Natural killer cell treated with Interleukin-12 subunit alpha and Interleukin-12 subunit beta and Interleukin-15 and Interleukin-18, amount 100 ng/mL, for 72 hours (primary cell): ENCODE measurements at regions not wholly inside any gene's neighbourhood (a gene's known extent, or its start where the extent isn't known, plus 50 kb on each side); places are given as distances from the start of the nearest gene placed in this dataset.
"Not testable (repeated sequence)": the region's sequence is repeated elsewhere in the genome, so short reads cannot be mapped to it uniquely, and the experiment has no call there.

Experiments
- ATAC-seq, 2 donors: fragments of 150-1000 bp; cut with Tn5 transposase in 1 of 2; sonication (Bioruptor Pico), chemical (Tn5 transposase) in 1 of 2; 2 replicates each; pipeline ENCODE4 v1.10.0; 2021
- DNase-seq: peaks from one replicate; pipeline ENCODE4 v3.0.0; 2022; ENCODE audit warnings: low spot score
- H3K27ac Mint-ChIP-seq, 2 donors: 1 replicate in 1 of 2; 2 replicates in 1 of 2; pipeline ENCODE4 v1.8.0; 2022; ENCODE audit warnings: mixed read lengths in 2 of 2, mild to moderate bottlenecking in 1 of 2, moderate library complexity in 1 of 2
- H3K27me3 Mint-ChIP-seq, 2 donors: 1 replicate in 1 of 2; 2 replicates in 1 of 2; pipeline ENCODE4 v1.8.0; 2022; ENCODE audit warnings: mixed read lengths in 2 of 2
- H3K36me3 Mint-ChIP-seq: one replicate; pipeline ENCODE4 v1.8.0; 2022; ENCODE audit warnings: mixed read lengths
- H3K4me1 Mint-ChIP-seq, 2 donors: 1 replicate in 1 of 2; 2 replicates in 1 of 2; pipeline ENCODE4 v1.8.0; 2022; ENCODE audit warnings: low read depth in 2 of 2, mixed read lengths in 2 of 2, mild to moderate bottlenecking in 1 of 2
- H3K4me3 Mint-ChIP-seq: one replicate; pipeline ENCODE4 v1.8.0; 2022; ENCODE audit warnings: mixed read lengths
- H3K9me3 Mint-ChIP-seq: 2 replicates; pipeline ENCODE4 v1.8.0; 2022; ENCODE audit warnings: mixed read lengths

GRCh38 chr15:95760508-95760907 is 570.0 kb upstream of the NR2F2 start:
- H3K4me1 Mint-ChIP-seq, result peaks cover 0 to 2% of the 10 kb centered on the region in 2 donors
- H3K4me3 Mint-ChIP-seq, result no peak overlapping the region
- peaks cover 0 to 8% of the 10 kb centered on the region in 2 donors for H3K27me3 Mint-ChIP-seq
- ATAC-seq (no peak), DNase-seq (no peak)
- H3K36me3 Mint-ChIP-seq, result no peaks in the 10 kb centered on the region
- H3K27ac Mint-ChIP-seq, result no peak overlapping the region
- no peaks in the 10 kb centered on the region for H3K9me3 Mint-ChIP-seq

- no peak for ATAC-seq
- DNase-seq, result no peak
- H3K27ac Mint-ChIP-seq, result no peak overlapping the region
- peaks cover 0 to 6% of the 10 kb centered on the region in 2 donors for H3K27me3 Mint-ChIP-seq
- H3K4me1 Mint-ChIP-seq, result peaks cover 0 to 2% of the 10 kb centered on the region in 2 donors
- H3K36me3 Mint-ChIP-seq, result no peaks in the 10 kb centered on the region
- no peaks in the 10 kb centered on the region for H3K9me3 Mint-ChIP-seq
- no peak overlapping the region for H3K4me3 Mint-ChIP-seq
Measured at GRCh38 chr15:95761501-95762165, 568.9 kb upstream of the NR2F2 start.

GRCh38 chr15:95763426-95763825 is 567.1 kb upstream of the NR2F2 start:
- H3K4me3 Mint-ChIP-seq, result no peak overlapping the region
- H3K36me3 Mint-ChIP-seq, result no peaks in the 10 kb centered on the region
- no peak overlapping the region for H3K27ac Mint-ChIP-seq
- ATAC-seq (no peak), DNase-seq (no peak)
- peaks cover 0 to 4% of the 10 kb centered on the region in 2 donors for H3K27me3 Mint-ChIP-seq
- peaks cover 0 to 2% of the 10 kb centered on the region in 2 donors for H3K4me1 Mint-ChIP-seq
- H3K9me3 Mint-ChIP-seq, result no peaks in the 10 kb centered on the region

GRCh38 chr15:95765161-95765560 is 565.3 kb upstream of the NR2F2 start:
- ATAC-seq (no peak), DNase-seq (no peak)
- no peaks in the 10 kb centered on the region for H3K36me3 Mint-ChIP-seq
- H3K4me1 Mint-ChIP-seq, result peaks cover 0 to 2% of the 10 kb centered on the region in 2 donors
- no peak overlapping the region for H3K27ac Mint-ChIP-seq
- no peak overlapping the region for H3K4me3 Mint-ChIP-seq
- H3K27me3 Mint-ChIP-seq, result peaks cover 9% of the 10 kb centered on the region in 2 donors
- no peaks in the 10 kb centered on the region for H3K9me3 Mint-ChIP-seq

GRCh38 chr15:95770196-95770595 is 560.3 kb upstream of the NR2F2 start:
- H3K27ac Mint-ChIP-seq, result no peak overlapping the region
- DNase-seq (no peak), ATAC-seq (no peak)
- peaks cover 4% of the 10 kb centered on the region for H3K36me3 Mint-ChIP-seq
- H3K4me1 Mint-ChIP-seq, result no peaks in the 10 kb centered on the region
- H3K9me3 Mint-ChIP-seq, result no peaks in the 10 kb centered on the region
- H3K4me3 Mint-ChIP-seq, result no peak overlapping the region
- H3K27me3 Mint-ChIP-seq, result peaks cover 21 to 26% of the 10 kb centered on the region in 2 donors

GRCh38 chr15:95772982-95773381 is 557.5 kb upstream of the NR2F2 start:
- no peak for ATAC-seq
- Mint-ChIP-seq H3K36me3 (peaks cover 4% of the 10 kb centered on the region), H3K27me3 (peaks cover 21 to 26% of the 10 kb centered on the region in 2 donors), H3K9me3 (no peaks in the 10 kb centered on the region), H3K27ac (no peak overlapping the region), H3K4me1 (no peaks in the 10 kb centered on the region), H3K4me3 (no peak overlapping the region)
- no peak for DNase-seq

- no peaks in the 10 kb centered on the region for H3K4me1 Mint-ChIP-seq
- no peak overlapping the region for H3K4me3 Mint-ChIP-seq
- peaks cover 46% of the 10 kb centered on the region for H3K36me3 Mint-ChIP-seq
- peaks cover 0 to 4% of the 10 kb centered on the region in 2 donors for H3K27me3 Mint-ChIP-seq
- DNase-seq (no peak), ATAC-seq (no peak)
- H3K27ac Mint-ChIP-seq, result no peak overlapping the region
- peaks cover 17% of the 10 kb centered on the region for H3K9me3 Mint-ChIP-seq
Measured at GRCh38 chr15:95784508-95784907, 546.0 kb upstream of the NR2F2 start.

- DNase-seq, H3K4me1 Mint-ChIP-seq, H3K27ac Mint-ChIP-seq, H3K27me3 Mint-ChIP-seq, H3K4me3 Mint-ChIP-seq, ATAC-seq: not testable (repeated sequence)
- peaks cover 17% of the 10 kb centered on the region for H3K9me3 Mint-ChIP-seq
- peaks cover 48% of the 10 kb centered on the region for H3K36me3 Mint-ChIP-seq
Measured at GRCh38 chr15:95785276-95785675, 545.2 kb upstream of the NR2F2 start.

GRCh38 chr15:95793231-95793630 is 537.3 kb upstream of the NR2F2 start:
- Mint-ChIP-seq H3K4me1 (no peaks in the 10 kb centered on the region), H3K36me3 (peaks cover 5% of the 10 kb centered on the region), H3K4me3 (no peak overlapping the region), H3K27ac (no peak overlapping the region), H3K27me3 (peaks cover 12 to 14% of the 10 kb centered on the region in 2 donors), H3K9me3 (no peaks in the 10 kb centered on the region)
- no peak for DNase-seq
- ATAC-seq, result no peak

GRCh38 chr15:95795386-95795785 is 535.1 kb upstream of the NR2F2 start:
- Mint-ChIP-seq H3K27ac (no peak overlapping the region), H3K36me3 (peaks cover 1% of the 10 kb centered on the region), H3K27me3 (peaks cover 8 to 9% of the 10 kb centered on the region in 2 donors), H3K4me1 (peaks cover 0 to under 1% of the 10 kb centered on the region in 2 donors), H3K4me3 (no peak overlapping the region), H3K9me3 (no peaks in the 10 kb centered on the region)
- DNase-seq (no peak), ATAC-seq (no peak)

GRCh38 chr15:95799286-95800200 is 531.0 kb upstream of the NR2F2 start:
- H3K4me3 Mint-ChIP-seq, result no peak overlapping the region
- H3K27ac Mint-ChIP-seq, result no peak overlapping the region
- no peaks in the 10 kb centered on the region for H3K36me3 Mint-ChIP-seq
- H3K4me1 Mint-ChIP-seq, result peaks cover 17 to 18% of the 10 kb centered on the region in 2 donors
- DNase-seq (no peak), ATAC-seq (no peak)
- H3K27me3 Mint-ChIP-seq, result no peaks in the 10 kb centered on the region
- H3K9me3 Mint-ChIP-seq, result peaks cover 5% of the 10 kb centered on the region

GRCh38 chr15:95804484-95804883 is 526.0 kb upstream of the NR2F2 start:
- H3K36me3 Mint-ChIP-seq, result no peaks in the 10 kb centered on the region
- H3K4me3 Mint-ChIP-seq, result peak overlapping the region; percentile 4
- ATAC-seq (no peak), DNase-seq (no peak)
- H3K27ac Mint-ChIP-seq, result no peak overlapping the region
- H3K27me3 Mint-ChIP-seq, result no peaks in the 10 kb centered on the region
- peaks cover 5% of the 10 kb centered on the region for H3K9me3 Mint-ChIP-seq
- H3K4me1 Mint-ChIP-seq, result peaks cover 17 to 20% of the 10 kb centered on the region in 2 donors

GRCh38 chr15:95812491-95812890 is 518.0 kb upstream of the NR2F2 start:
- no peaks in the 10 kb centered on the region for H3K36me3 Mint-ChIP-seq
- no peak for DNase-seq
- H3K9me3 Mint-ChIP-seq, result no peaks in the 10 kb centered on the region
- H3K27me3 Mint-ChIP-seq, result peaks cover 0 to 7% of the 10 kb centered on the region in 2 donors
- H3K4me3 Mint-ChIP-seq, result no peak overlapping the region
- no peak overlapping the region for H3K27ac Mint-ChIP-seq
- no peak for ATAC-seq
- H3K4me1 Mint-ChIP-seq, result no peaks in the 10 kb centered on the region

- Mint-ChIP-seq H3K27me3 (peaks cover 0 to 7% of the 10 kb centered on the region in 2 donors), H3K9me3 (no peaks in the 10 kb centered on the region), H3K36me3 (no peaks in the 10 kb centered on the region), H3K27ac (no peak overlapping the region), H3K4me1 (no peaks in the 10 kb centered on the region), H3K4me3 (no peak overlapping the region)
- no peak for ATAC-seq
- DNase-seq, result no peak
Measured at GRCh38 chr15:95814908-95815307, 515.6 kb upstream of the NR2F2 start.
